GM21423 (cell line): ENCODE measurements at regions not wholly inside any gene's neighbourhood (a gene's known extent, or its start where the extent isn't known, plus 50 kb on each side); places are given as distances from the start of the nearest gene placed in this dataset.
"Not testable (repeated sequence)": the region's sequence is repeated elsewhere in the genome, so short reads cannot be mapped to it uniquely, and the experiment has no call there.

ENCODE experiments used
- ATAC-seq: cut with Tn5 transposase; IDR thresholded peaks from one replicate; pipeline ENCODE4 v1.9.1; 2021; ENCODE audit warnings: mild to moderate bottlenecking, moderate library complexity; ENCODE audit not compliant: unreplicated experiment

GRCh38 chr21:35711213-35711612 is 349.1 kb downstream of the SETD4 start:
- no peak for ATAC-seq

GRCh38 chr21:35709990-35710389 is 350.3 kb downstream of the SETD4 start:
- ATAC-seq: not testable (repeated sequence)

GRCh38 chr21:35705888-35706287 is 354.4 kb downstream of the SETD4 start:
- no peak for ATAC-seq

GRCh38 chr21:35705237-35705887 is 355.0 kb downstream of the SETD4 start:
- ATAC-seq: no peak

- ATAC-seq: no peak
Measured at GRCh38 chr21:35703704-35704103, 356.6 kb downstream of the SETD4 start.

GRCh38 chr21:35699361-35699760 is 361.0 kb downstream of the SETD4 start:
- no peak for ATAC-seq

GRCh38 chr21:35697321-35697808 is 363.0 kb downstream of the SETD4 start:
- ATAC-seq: no peak

GRCh38 chr21:35696644-35697043 is 363.7 kb downstream of the SETD4 start:
- no peak for ATAC-seq

GRCh38 chr21:35692311-35692710 is 368.0 kb downstream of the SETD4 start:
- ATAC-seq: no peak

- ATAC-seq: no peak
Measured at GRCh38 chr21:35690436-35690835, 369.9 kb downstream of the SETD4 start.

- ATAC-seq: no peak
Measured at GRCh38 chr21:35686156-35686555, 374.2 kb downstream of the SETD4 start.

GRCh38 chr21:35683664-35684304 is 376.5 kb downstream of the SETD4 start:
- ATAC-seq: no peak

- no peak for ATAC-seq
Measured at GRCh38 chr21:35682904-35683549, 377.3 kb downstream of the SETD4 start.

- no peak for ATAC-seq
Measured at GRCh38 chr21:35681946-35682345, 378.4 kb downstream of the SETD4 start.

GRCh38 chr21:35679076-35679475 is 381.2 kb downstream of the SETD4 start:
- no peak for ATAC-seq

- no peak for ATAC-seq
Measured at GRCh38 chr21:35678393-35678792, 381.9 kb downstream of the SETD4 start.

GRCh38 chr21:35677298-35677841 is 383.0 kb downstream of the SETD4 start:
- ATAC-seq: no peak

- ATAC-seq: no peak
Measured at GRCh38 chr21:35674895-35675470, 385.3 kb downstream of the SETD4 start.

- no peak for ATAC-seq
Measured at GRCh38 chr21:35674091-35674671, 386.1 kb downstream of the SETD4 start.

GRCh38 chr21:35672313-35672712 is 388.0 kb downstream of the SETD4 start:
- no peak for ATAC-seq

GRCh38 chr21:35664683-35665082 is 395.6 kb downstream of the SETD4 start:
- no peak for ATAC-seq
